Upper lobe of left lung (tissue), 4 donors: ENCODE measurements at regions not wholly inside any gene's neighbourhood (a gene's known extent, or its start where the extent isn't known, plus 50 kb on each side); places are given as distances from the start of the nearest gene placed in this dataset.

Experiments used
- EP300 ChIP-seq, 4 donors: sonication (generic); formaldehyde crosslinking; IDR thresholded peaks; one replicate each; pipeline ENCODE4 v1.5.1; 2017; ENCODE audit warnings: antibody characterized with exemption in 4 of 4, control low read depth in 2 of 4
- POLR2A ChIP-seq, 4 donors: fragments of 450-650 bp; IDR thresholded peaks; one replicate each; pipeline ENCODE4 v1.5.1; 2016 to 2017; ENCODE audit warnings: antibody characterized with exemption in 4 of 4, mild to moderate bottlenecking in 2 of 4
- POLR2AphosphoS5 ChIP-seq, 2 donors: sonication (generic); formaldehyde crosslinking; IDR thresholded peaks; one replicate each; pipeline ENCODE4 v1.5.1; 2017; ENCODE audit warnings: antibody characterized with exemption in 2 of 2
- TF ChIP-seq, protein P1 (sequence below), 6 experiments: fragments of 450-650 bp in 4 of 6; fragments of 200-600 bp in 2 of 6; sonication (generic) in 2 of 6; IDR thresholded peaks; one replicate each; pipeline ENCODE4 v1.5.1; 2016 to 2019; ENCODE audit warnings: antibody characterized with exemption in 6 of 6

DNA sequence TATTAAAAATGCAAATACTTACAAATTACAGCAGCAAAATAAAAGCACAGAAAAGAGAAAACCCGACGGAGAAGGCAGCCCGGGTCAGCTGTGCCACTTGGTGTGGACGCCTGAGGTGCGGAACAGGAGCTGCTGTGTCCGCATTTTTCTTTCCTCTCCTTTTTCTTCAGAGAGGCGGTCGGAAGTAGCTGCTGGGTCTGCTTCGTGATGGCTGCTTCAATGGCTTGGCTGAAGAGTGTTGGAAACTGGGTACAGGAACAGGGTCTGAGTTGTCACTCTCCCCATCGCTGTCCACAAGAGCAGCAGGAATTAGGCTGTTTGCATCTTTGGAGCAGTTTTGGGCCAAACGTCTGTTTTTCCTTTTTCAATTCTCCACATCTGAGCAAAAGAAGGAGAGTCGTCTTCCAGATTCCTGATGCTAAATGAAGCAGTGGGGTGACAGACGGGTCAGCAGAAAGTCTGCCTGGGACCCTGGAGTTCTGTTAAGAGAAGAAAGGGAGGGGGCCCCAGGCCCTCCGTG lies 53.5 kb upstream of the ARL8B start:
- TF ChIP-seq, protein P1, sequence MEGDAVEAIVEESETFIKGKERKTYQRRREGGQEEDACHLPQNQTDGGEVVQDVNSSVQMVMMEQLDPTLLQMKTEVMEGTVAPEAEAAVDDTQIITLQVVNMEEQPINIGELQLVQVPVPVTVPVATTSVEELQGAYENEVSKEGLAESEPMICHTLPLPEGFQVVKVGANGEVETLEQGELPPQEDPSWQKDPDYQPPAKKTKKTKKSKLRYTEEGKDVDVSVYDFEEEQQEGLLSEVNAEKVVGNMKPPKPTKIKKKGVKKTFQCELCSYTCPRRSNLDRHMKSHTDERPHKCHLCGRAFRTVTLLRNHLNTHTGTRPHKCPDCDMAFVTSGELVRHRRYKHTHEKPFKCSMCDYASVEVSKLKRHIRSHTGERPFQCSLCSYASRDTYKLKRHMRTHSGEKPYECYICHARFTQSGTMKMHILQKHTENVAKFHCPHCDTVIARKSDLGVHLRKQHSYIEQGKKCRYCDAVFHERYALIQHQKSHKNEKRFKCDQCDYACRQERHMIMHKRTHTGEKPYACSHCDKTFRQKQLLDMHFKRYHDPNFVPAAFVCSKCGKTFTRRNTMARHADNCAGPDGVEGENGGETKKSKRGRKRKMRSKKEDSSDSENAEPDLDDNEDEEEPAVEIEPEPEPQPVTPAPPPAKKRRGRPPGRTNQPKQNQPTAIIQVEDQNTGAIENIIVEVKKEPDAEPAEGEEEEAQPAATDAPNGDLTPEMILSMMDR (IDR thresholded peaks at IDR 0.05) = no peak
- no peak for TF ChIP-seq POLR2A (IDR thresholded peaks at IDR 0.05)
- no peak for TF ChIP-seq POLR2AphosphoS5 (IDR thresholded peaks at IDR 0.05)
- no peak for TF ChIP-seq EP300 (IDR thresholded peaks at IDR 0.05)
